Lower leg skin (tissue), 3 donors: ENCODE measurements at regions not wholly inside any gene's neighbourhood (a gene's known extent, or its start where the extent isn't known, plus 50 kb on each side); places are given as distances from the start of the nearest gene placed in this dataset.

Experiments
- CTCF ChIP-seq, 3 donors: fragments of 450-650 bp; IDR thresholded peaks; one replicate each; pipeline ENCODE4 v1.5.1; 2016; ENCODE audit warnings: antibody characterized with exemption in 3 of 3, mild to moderate bottlenecking in 3 of 3, moderate library complexity in 2 of 3
- POLR2A ChIP-seq, 2 donors: fragments of 450-650 bp; IDR thresholded peaks; one replicate each; pipeline ENCODE4 v1.6.1; 2016 to 2017; ENCODE audit warnings: antibody characterized with exemption in 2 of 2, mild to moderate bottlenecking in 1 of 2, moderate library complexity in 1 of 2

- TF ChIP-seq CTCF (IDR thresholded peaks at IDR 0.05): no peak
- TF ChIP-seq POLR2A (IDR thresholded peaks at IDR 0.05): no peak
Observed at GRCh38 chr10:20674926-20675325, 222.2 kb downstream of the NEBL start.
